GM18868 (cell line): ENCODE measurements at regions not wholly inside any gene's neighbourhood (a gene's known extent, or its start where the extent isn't known, plus 50 kb on each side); places are given as distances from the start of the nearest gene placed in this dataset.
"Not testable (repeated sequence)": the region's sequence is repeated elsewhere in the genome, so short reads cannot be mapped to it uniquely, and the experiment has no call there.

Experiments used
- ATAC-seq: cut with Tn5 transposase; IDR thresholded peaks from one replicate; pipeline ENCODE4 v1.9.1; 2021; ENCODE audit warnings: mild to moderate bottlenecking, moderate library complexity; ENCODE audit not compliant: unreplicated experiment

DNA sequence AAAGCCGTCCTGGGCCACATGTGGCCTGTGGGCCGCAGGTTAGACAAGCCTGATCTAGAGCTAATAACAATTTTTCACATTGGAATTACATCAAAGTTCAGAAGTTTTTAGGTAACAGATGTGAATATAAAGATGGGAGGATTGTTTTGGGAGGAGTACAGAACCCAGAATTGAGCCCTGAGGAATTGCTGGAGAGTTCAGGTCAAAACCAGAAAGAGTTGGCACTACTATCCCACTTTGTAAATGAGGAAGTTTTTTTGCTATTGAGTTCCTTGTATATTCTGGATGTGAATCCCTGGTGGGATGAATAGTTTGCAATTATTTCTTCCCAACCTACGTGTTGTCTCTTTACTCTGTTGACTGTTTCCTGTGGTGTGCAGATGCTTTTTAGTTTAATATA, 109.5 kb upstream of the LIPC start:
- no peak for ATAC-seq

GRCh38 chr15:58323321-58323720, 108.5 kb upstream of the LIPC start:
- not testable (repeated sequence) for ATAC-seq

- ATAC-seq, result no peak
Observed at GRCh38 chr15:58324533-58324932, 107.3 kb upstream of the LIPC start.

- ATAC-seq, result no peak
Observed at GRCh38 chr15:58327958-58328357, 103.8 kb upstream of the LIPC start.

DNA sequence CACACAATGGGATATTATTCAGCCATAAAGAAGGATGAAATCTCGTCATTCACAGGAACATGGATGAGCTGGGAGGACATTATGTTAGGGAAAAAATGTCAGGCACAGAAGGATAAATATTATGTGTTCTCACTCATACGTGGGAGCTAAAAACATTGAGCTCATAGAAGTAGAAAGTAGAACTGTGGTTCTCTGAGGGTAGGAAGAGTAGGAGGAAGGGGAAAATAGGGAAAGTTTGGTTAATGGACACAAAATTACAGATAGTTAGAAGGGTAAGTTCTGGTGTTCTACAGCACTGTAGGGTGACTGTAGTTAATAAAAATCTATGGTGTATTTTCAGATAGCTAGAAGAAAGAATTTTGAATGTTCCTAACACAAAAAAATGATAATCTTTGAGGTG, 102.6 kb upstream of the LIPC start:
- ATAC-seq, result no peak

DNA sequence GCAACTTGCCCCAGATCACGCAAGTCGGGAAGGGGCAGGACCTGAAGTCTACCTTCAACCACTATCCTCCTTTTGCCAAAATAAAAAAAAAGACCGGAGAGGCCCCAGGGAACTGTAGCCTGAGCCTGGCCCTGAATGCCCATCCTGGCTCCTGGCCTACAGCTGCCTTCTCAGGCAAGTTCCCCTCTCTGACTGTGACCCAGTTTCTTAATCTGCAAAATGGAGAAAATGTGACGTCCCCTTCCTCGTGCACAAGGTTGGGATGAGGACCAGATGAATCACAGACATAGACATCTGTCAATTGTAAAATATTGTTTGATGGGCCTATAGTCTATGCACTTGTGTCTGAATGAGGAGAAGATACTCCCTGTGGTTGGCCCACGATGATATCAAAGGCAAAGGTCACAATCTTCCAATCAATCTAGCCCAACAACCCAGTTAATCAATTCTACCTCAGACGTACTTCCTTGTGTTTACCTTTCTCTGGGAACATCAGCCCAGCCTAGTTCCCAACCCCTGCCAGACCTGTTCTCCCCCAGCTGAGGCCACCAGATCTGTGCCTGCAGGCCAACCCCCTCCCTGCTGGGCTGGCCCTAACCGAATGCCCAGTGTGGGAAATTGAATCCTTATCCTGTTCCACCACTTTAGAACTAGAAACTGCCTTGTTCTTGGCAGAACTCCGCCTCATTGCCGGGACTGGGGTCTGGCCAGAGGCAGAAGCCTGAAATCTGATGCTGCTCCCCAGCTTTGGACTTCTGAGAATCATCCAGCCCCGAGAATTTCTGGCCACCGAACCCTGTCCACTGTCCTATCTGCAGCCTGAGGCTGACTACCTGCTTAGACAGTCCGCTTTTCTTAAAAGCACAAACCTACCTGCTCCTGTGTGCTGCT, 101.8 kb upstream of the LIPC start:
- ATAC-seq, result no peak

GRCh38 chr15:58330741-58331559, 100.8 kb upstream of the LIPC start:
- no peak for ATAC-seq

- ATAC-seq, result no peak
Observed at GRCh38 chr15:58331560-58331912, 100.3 kb upstream of the LIPC start.

DNA sequence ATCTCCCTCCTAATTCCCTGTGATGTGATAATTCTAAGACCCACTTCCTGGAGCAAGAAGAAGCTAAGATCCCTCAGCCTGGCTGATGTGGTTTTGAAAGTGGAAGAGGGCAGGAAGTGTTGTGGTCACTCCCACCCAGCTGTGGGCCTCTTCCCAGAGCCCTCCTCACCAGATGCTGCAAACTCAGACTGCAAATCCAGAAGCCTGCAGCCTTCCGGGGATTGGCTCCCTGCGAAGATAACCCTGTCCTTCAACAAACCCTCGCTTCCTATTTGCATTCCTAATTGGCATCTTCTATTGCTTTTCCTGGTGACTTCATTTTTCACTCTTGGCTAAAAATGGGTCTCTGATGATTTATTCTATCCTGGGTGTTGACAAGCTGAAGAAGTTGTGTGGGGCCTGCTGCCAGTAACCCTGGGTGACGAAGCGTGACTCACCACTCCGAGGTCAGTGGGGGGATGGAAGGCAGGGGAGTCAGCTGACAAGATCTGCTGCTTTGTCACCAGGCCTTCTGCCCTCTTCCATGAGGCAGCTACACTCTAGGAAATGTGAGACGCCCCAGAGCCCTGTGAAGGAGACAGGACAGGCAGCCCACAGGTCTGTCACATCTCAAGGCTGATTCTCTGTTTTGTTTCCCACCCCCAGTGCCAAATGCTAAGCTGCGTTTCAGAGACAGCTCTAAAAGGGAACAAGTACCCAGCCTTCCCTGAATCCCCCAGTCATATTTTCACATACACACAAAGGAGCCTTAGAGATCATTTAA, 99.7 kb upstream of the LIPC start:
- ATAC-seq, result peak; percentile 81

- ATAC-seq, result peak; percentile 59
Observed at GRCh38 chr15:58332676-58333400, 99.0 kb upstream of the LIPC start.

DNA sequence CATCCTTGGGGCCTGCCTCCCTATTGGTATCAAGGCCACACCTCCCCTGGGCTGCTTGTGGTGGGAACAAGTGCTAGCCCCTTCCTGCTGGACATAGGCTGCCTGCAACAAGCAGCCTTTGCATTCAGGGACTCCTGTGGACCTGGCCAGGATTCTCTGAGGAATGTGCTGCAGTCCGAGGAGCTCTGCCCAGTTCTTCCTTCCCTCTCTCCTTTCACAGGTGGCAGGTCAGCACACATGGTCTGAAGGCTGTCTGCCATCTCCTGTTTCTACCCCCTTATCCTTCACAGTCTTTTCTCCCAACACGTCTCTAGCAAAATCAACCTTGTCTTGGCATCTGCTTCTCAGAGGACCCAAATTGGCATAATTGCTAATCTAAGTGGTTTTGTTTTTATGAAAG, 97.0 kb upstream of the LIPC start:
- ATAC-seq, result no peak

DNA sequence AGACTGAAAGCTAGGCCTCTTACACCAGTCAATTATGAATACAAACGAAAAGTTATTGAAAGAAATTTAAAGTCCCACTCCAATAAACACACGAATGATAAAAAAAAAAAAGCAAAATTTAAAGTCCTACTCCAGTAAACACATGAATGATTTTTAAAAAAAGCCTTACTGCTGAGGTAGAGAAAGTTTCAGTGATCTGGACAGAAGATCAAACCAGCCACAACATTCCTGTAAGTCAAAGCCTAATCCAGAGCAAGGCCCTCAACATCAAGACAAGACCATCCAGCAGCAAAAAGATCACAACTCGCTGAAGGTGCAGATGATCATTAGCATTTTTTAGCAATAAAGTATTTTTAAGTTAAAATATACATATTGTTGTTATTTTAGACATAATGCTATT, 95.6 kb upstream of the LIPC start:
- ATAC-seq, result no peak

- ATAC-seq, result no peak
Observed at GRCh38 chr15:58340176-58340575, 91.6 kb upstream of the LIPC start.

GRCh38 chr15:58342508-58342907, 89.3 kb upstream of the LIPC start:
- no peak for ATAC-seq

GRCh38 chr15:58344213-58345070, 87.3 kb upstream of the LIPC start:
- ATAC-seq, result no peak

GRCh38 chr15:58346361-58346760, 85.4 kb upstream of the LIPC start:
- no peak for ATAC-seq

DNA sequence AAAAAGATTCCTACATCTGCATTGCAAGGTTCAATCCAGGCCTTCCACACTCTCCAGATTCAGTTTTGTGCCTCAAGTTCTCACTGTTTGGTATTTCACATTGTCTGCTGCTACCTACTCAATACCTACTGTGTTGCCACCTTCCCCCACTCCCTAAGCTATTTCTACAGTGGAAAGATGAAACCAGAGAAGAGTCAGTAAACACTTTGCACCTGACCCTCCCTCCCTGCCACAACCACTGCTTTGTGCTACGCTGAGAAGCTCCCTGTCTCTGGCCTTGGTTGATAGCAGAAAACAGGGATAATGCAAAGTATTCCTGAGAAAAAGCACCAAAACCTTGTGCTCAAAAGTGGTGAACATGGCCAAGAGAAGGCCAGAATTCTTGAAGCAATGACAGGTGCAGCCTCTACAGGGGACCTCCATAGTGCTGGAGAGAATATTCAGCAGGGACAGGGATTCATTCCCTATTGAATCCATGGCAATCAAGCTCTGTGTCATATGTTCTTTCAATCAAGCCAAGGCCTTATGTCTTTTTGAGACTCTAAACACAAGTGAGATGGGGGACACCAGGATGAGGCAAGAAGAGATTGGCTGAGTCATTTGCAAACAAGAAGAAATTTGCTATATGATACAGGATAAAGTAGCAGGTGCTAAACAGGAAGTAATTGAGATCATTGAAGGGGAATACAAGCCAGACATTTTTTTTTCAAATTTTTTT, 83.5 kb upstream of the LIPC start:
- ATAC-seq, result no peak

GRCh38 chr15:58352026-58352929, 79.5 kb upstream of the LIPC start:
- ATAC-seq, result no peak
